ENCODE measurements at regions not wholly inside any gene's neighbourhood (a gene's known extent, or its start where the extent isn't known, plus 50 kb on each side); places are given as distances from the start of the nearest gene placed in this dataset.

- TF ChIP-seq EZH2phosphoT487 (IDR thresholded peaks at IDR 0.05; ENCODE audit: borderline replicate concordance) (no peak), CTCF (conservative IDR thresholded peaks at IDR 0.05; ENCODE audit: low read length) (no peak)
Observed at GRCh38 chr12:115295886-115296285, 611.9 kb upstream of the TBX3 start.

All from Loucy (cell line).